ENCODE measurements at regions not wholly inside any gene's neighbourhood (a gene's known extent, or its start where the extent isn't known, plus 50 kb on each side); places are given as distances from the start of the nearest gene placed in this dataset.

GRCh38 chr4:112881842-112882241, 167.6 kb upstream of the ANK2 start:
- TF ChIP-seq EP300 (IDR thresholded peaks at IDR 0.05), result no peak
- TF ChIP-seq, protein P1, sequence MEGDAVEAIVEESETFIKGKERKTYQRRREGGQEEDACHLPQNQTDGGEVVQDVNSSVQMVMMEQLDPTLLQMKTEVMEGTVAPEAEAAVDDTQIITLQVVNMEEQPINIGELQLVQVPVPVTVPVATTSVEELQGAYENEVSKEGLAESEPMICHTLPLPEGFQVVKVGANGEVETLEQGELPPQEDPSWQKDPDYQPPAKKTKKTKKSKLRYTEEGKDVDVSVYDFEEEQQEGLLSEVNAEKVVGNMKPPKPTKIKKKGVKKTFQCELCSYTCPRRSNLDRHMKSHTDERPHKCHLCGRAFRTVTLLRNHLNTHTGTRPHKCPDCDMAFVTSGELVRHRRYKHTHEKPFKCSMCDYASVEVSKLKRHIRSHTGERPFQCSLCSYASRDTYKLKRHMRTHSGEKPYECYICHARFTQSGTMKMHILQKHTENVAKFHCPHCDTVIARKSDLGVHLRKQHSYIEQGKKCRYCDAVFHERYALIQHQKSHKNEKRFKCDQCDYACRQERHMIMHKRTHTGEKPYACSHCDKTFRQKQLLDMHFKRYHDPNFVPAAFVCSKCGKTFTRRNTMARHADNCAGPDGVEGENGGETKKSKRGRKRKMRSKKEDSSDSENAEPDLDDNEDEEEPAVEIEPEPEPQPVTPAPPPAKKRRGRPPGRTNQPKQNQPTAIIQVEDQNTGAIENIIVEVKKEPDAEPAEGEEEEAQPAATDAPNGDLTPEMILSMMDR (IDR thresholded peaks at IDR 0.05), result no peak
